ENCODE measurements at regions not wholly inside any gene's neighbourhood (a gene's known extent, or its start where the extent isn't known, plus 50 kb on each side); places are given as distances from the start of the nearest gene placed in this dataset.

DNA sequence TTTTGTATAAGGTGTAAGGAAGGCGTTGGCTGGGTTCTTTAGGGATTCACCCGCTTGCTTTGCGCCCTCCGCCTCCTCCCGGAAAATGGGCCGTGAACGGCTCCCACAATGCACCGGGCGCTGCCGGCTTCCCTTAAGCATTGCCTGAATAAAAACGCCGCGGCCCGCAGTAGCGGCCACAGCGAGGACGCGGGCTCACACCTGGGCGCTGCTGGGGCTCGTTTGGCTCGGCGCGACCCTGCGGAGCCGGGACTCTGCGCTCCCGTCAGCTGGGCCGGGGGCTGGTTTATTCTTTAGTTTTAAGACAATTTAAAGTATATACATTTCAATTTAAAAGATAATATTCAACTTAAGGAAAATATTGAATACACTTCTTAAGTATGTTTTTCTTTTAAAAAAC lies 343.5 kb upstream of the RGMA start:
- no peak for TF ChIP-seq GABPA (IDR thresholded peaks at IDR 0.05; ENCODE audit: low read depth)
- no peak for TF ChIP-seq SMC3 (IDR thresholded peaks at IDR 0.05; ENCODE audit: low read depth, low read length)
- TF ChIP-seq RFX5 (IDR thresholded peaks at IDR 0.05; ENCODE audit: low read length), result no peak
- no peak for TF ChIP-seq FOSL2 (IDR thresholded peaks at IDR 0.05; ENCODE audit: borderline replicate concordance, low read depth)
- no peak for TF ChIP-seq CHD2 (IDR thresholded peaks at IDR 0.05; ENCODE audit: low read length, partially characterized antibody)
- TF ChIP-seq RAD21 (IDR thresholded peaks at IDR 0.05; ENCODE audit: low read length), result no peak
- Histone ChIP-seq H3F3A (replicated peaks; ENCODE audit: insufficient read depth) (no peaks in the 10 kb centered on the region), H3K4me2 (no peak overlapping the region), H3K4me1 (ENCODE audit: control insufficient read depth in 1 of 2, insufficient read depth in 2 of 2, low read depth in 1 of 2, low read length in 1 of 2) (no peaks in the 10 kb centered on the region), H3K36me3 (replicated peaks in 1 of 2; ENCODE audit: control insufficient read depth in 1 of 2, insufficient read depth in 2 of 2, low read length in 1 of 2) (no peaks in the 10 kb centered on the region), H3K79me2 (ENCODE audit: insufficient read depth) (no peaks in the 10 kb centered on the region), H3K9ac (no peak overlapping the region), H4K20me1 (ENCODE audit: insufficient read depth) (no peaks in the 10 kb centered on the region), H3K9me2 (no peaks in the 10 kb centered on the region), H2AFZ (ENCODE audit: low read depth) (no peak overlapping the region), H3K4me3 (ENCODE audit: low read depth in 2 of 2, low read length in 1 of 2) (no peak overlapping the region), H3K9me3 (no peaks in the 10 kb centered on the region), H3K27me3 (ENCODE audit: insufficient read depth) (no peaks in the 10 kb centered on the region), H3K27ac (ENCODE audit: low read depth in 2 of 2, low read length in 1 of 2) (no peak overlapping the region)
- DNase-seq, result no peak
- WGBS (ENCODE audit: low lambda C conversion rate), result 72% methylated on average over 22 of the region's 28 CpGs
- POLR2A ChIA-PET, result no interaction called here
- CTCF ChIA-PET, result no interaction called here

- H3K4me2 ChIP-seq, result no peak overlapping the region
- H3F3A ChIP-seq (replicated peaks; ENCODE audit: insufficient read depth), result no peaks in the 10 kb centered on the region
- H3K36me3 ChIP-seq (replicated peaks in 1 of 2; ENCODE audit: control insufficient read depth in 1 of 2, insufficient read depth in 2 of 2, low read length in 1 of 2), result no peaks in the 10 kb centered on the region
- no peaks in the 10 kb centered on the region for H3K9me2 ChIP-seq
- H3K79me2 ChIP-seq (ENCODE audit: insufficient read depth), result no peaks in the 10 kb centered on the region
- ChIA-PET POLR2A (no interaction called here), CTCF (interaction anchor here (0.9 to 1.6 kb wide), 4 partner anchors 10 to 37 kb away, joined by 3 to 4 read pairs (median 3); no protein-coding TSS in a partner anchor)
- WGBS (ENCODE audit: low lambda C conversion rate), result 5% methylated on average over 2 of the region's 2 CpGs
- H2AFZ ChIP-seq (ENCODE audit: low read depth), result no peak overlapping the region
- no peak overlapping the region for H3K9ac ChIP-seq
- DNase-seq, result no peak
- H3K27me3 ChIP-seq (ENCODE audit: insufficient read depth), result no peaks in the 10 kb centered on the region
- no peaks in the 10 kb centered on the region for H4K20me1 ChIP-seq (ENCODE audit: insufficient read depth)
- H3K4me3 ChIP-seq (ENCODE audit: low read depth in 2 of 2, low read length in 1 of 2), result no peak overlapping the region
- H3K4me1 ChIP-seq (ENCODE audit: control insufficient read depth in 1 of 2, insufficient read depth in 2 of 2, low read depth in 1 of 2, low read length in 1 of 2), result no peaks in the 10 kb centered on the region
- TF ChIP-seq YY1 (IDR thresholded peaks at IDR 0.05; ENCODE audit: low read depth) (no peak), RXRA (IDR thresholded peaks at IDR 0.05; ENCODE audit: borderline replicate concordance, low read depth) (no peak), IRF3 (IDR thresholded peaks at IDR 0.05; ENCODE audit: low read depth, low read length) (no peak), POLR2AphosphoS5 (IDR thresholded peaks at IDR 0.05; ENCODE audit: low read depth, low read length) (no peak), RAD21 (IDR thresholded peaks at IDR 0.05; ENCODE audit: low read length) (no peak), NFIC (IDR thresholded peaks at IDR 0.05; ENCODE audit: borderline replicate concordance) (no peak)
- TF ChIP-seq, protein P1, sequence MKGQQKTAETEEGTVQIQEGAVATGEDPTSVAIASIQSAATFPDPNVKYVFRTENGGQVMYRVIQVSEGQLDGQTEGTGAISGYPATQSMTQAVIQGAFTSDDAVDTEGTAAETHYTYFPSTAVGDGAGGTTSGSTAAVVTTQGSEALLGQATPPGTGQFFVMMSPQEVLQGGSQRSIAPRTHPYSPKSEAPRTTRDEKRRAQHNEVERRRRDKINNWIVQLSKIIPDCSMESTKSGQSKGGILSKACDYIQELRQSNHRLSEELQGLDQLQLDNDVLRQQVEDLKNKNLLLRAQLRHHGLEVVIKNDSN (IDR thresholded peaks at IDR 0.05; ENCODE audit: borderline replicate concordance, low read depth), result no peak
- TF ChIP-seq, protein P2, sequence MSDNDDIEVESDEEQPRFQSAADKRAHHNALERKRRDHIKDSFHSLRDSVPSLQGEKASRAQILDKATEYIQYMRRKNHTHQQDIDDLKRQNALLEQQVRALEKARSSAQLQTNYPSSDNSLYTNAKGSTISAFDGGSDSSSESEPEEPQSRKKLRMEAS (IDR thresholded peaks at IDR 0.05; ENCODE audit: low read depth), result no peak
- TF ChIP-seq, protein P3, sequence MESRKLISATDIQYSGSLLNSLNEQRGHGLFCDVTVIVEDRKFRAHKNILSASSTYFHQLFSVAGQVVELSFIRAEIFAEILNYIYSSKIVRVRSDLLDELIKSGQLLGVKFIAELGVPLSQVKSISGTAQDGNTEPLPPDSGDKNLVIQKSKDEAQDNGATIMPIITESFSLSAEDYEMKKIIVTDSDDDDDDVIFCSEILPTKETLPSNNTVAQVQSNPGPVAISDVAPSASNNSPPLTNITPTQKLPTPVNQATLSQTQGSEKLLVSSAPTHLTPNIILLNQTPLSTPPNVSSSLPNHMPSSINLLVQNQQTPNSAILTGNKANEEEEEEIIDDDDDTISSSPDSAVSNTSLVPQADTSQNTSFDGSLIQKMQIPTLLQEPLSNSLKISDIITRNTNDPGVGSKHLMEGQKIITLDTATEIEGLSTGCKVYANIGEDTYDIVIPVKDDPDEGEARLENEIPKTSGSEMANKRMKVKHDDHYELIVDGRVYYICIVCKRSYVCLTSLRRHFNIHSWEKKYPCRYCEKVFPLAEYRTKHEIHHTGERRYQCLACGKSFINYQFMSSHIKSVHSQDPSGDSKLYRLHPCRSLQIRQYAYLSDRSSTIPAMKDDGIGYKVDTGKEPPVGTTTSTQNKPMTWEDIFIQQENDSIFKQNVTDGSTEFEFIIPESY (IDR thresholded peaks at IDR 0.05; ENCODE audit: borderline replicate concordance, low read depth), result no peak
- no peaks in the 10 kb centered on the region for H3K9me3 ChIP-seq
- no peak overlapping the region for H3K27ac ChIP-seq (ENCODE audit: low read depth in 2 of 2, low read length in 1 of 2)
Observed at GRCh38 chr15:93428807-93429351, 339.9 kb upstream of the RGMA start.

Measured in SK-N-SH (cell line).